Neuron (in vitro differentiated cells): ENCODE measurements at regions not wholly inside any gene's neighbourhood (a gene's known extent, or its start where the extent isn't known, plus 50 kb on each side); places are given as distances from the start of the nearest gene placed in this dataset.

ENCODE experiments used
- H2AFZ ChIP-seq: one replicate; pipeline ENCODE4 v1.6.1; 2013; ENCODE audit warnings: low read depth, mild to moderate bottlenecking, inconsistent platforms, low read length, moderate library complexity
- H3K27me3 ChIP-seq: one replicate; pipeline ENCODE4 v1.6.1; 2013; ENCODE audit warnings: low read length; ENCODE audit not compliant: insufficient read depth
- H3K36me3 ChIP-seq: one replicate; pipeline ENCODE4 v1.6.1; 2013; ENCODE audit warnings: low read length; ENCODE audit not compliant: insufficient read depth
- H3K4me1 ChIP-seq: one replicate; pipeline ENCODE4 v1.6.1; 2013; ENCODE audit warnings: low read length; ENCODE audit not compliant: insufficient read depth
- H3K4me3 ChIP-seq: 2 replicates; pipeline ENCODE4 v1.5.1; 2013; ENCODE audit warnings: mild to moderate bottlenecking, low read length, moderate library complexity
- H3K9me3 ChIP-seq: one replicate; pipeline ENCODE4 v1.6.1; 2013; ENCODE audit warnings: low read length

GRCh38 chr1:80656014-80656636, 1144.6 kb upstream of the ADGRL2 start:
- Histone ChIP-seq H2AFZ (no peak overlapping the region), H3K4me1 (peaks cover 19% of the 10 kb centered on the region), H3K4me3 (no peak overlapping the region), H3K27me3 (no peaks in the 10 kb centered on the region), H3K36me3 (no peaks in the 10 kb centered on the region), H3K9me3 (no peaks in the 10 kb centered on the region)

GRCh38 chr1:80646053-80646452, 1154.7 kb upstream of the ADGRL2 start:
- no peaks in the 10 kb centered on the region for H3K27me3 ChIP-seq
- no peaks in the 10 kb centered on the region for H3K4me1 ChIP-seq
- no peak overlapping the region for H3K4me3 ChIP-seq
- H3K9me3 ChIP-seq: no peaks in the 10 kb centered on the region
- H2AFZ ChIP-seq: no peak overlapping the region
- H3K36me3 ChIP-seq: no peaks in the 10 kb centered on the region

GRCh38 chr1:80645621-80646020, 1155.1 kb upstream of the ADGRL2 start:
- Histone ChIP-seq H3K27me3 (no peaks in the 10 kb centered on the region), H2AFZ (no peak overlapping the region), H3K4me3 (no peak overlapping the region), H3K36me3 (no peaks in the 10 kb centered on the region), H3K4me1 (no peaks in the 10 kb centered on the region), H3K9me3 (no peaks in the 10 kb centered on the region)

- Histone ChIP-seq H2AFZ (no peak overlapping the region), H3K36me3 (no peaks in the 10 kb centered on the region), H3K27me3 (no peaks in the 10 kb centered on the region), H3K9me3 (no peaks in the 10 kb centered on the region), H3K4me1 (no peaks in the 10 kb centered on the region), H3K4me3 (no peak overlapping the region)
These were observed 1159.8 kb upstream of the ADGRL2 start for GRCh38 chr1:80640978-80641377.

- Histone ChIP-seq H3K27me3 (no peaks in the 10 kb centered on the region), H3K4me3 (no peak overlapping the region), H2AFZ (no peak overlapping the region), H3K4me1 (no peaks in the 10 kb centered on the region), H3K36me3 (no peaks in the 10 kb centered on the region), H3K9me3 (no peaks in the 10 kb centered on the region)
These were observed 1160.8 kb upstream of the ADGRL2 start for GRCh38 chr1:80639777-80640533.

- Histone ChIP-seq H2AFZ (no peak overlapping the region), H3K4me3 (no peak overlapping the region), H3K27me3 (no peaks in the 10 kb centered on the region), H3K9me3 (no peaks in the 10 kb centered on the region), H3K36me3 (no peaks in the 10 kb centered on the region), H3K4me1 (no peaks in the 10 kb centered on the region)
These were observed 1166.6 kb upstream of the ADGRL2 start for GRCh38 chr1:80633947-80634706.

GRCh38 chr1:80632284-80632683, 1168.5 kb upstream of the ADGRL2 start:
- no peaks in the 10 kb centered on the region for H3K9me3 ChIP-seq
- no peak overlapping the region for H3K4me3 ChIP-seq
- no peak overlapping the region for H2AFZ ChIP-seq
- H3K36me3 ChIP-seq: no peaks in the 10 kb centered on the region
- H3K4me1 ChIP-seq: no peaks in the 10 kb centered on the region
- H3K27me3 ChIP-seq: no peaks in the 10 kb centered on the region

GRCh38 chr1:80629304-80629837, 1171.4 kb upstream of the ADGRL2 start:
- no peak overlapping the region for H2AFZ ChIP-seq
- H3K9me3 ChIP-seq: no peaks in the 10 kb centered on the region
- no peaks in the 10 kb centered on the region for H3K36me3 ChIP-seq
- no peak overlapping the region for H3K4me3 ChIP-seq
- H3K27me3 ChIP-seq: no peaks in the 10 kb centered on the region
- no peaks in the 10 kb centered on the region for H3K4me1 ChIP-seq

GRCh38 chr1:80624682-80625081, 1176.1 kb upstream of the ADGRL2 start:
- Histone ChIP-seq H3K9me3 (no peaks in the 10 kb centered on the region), H3K4me1 (no peaks in the 10 kb centered on the region), H2AFZ (peak overlapping the region; percentile 26), H3K27me3 (no peaks in the 10 kb centered on the region), H3K36me3 (no peaks in the 10 kb centered on the region), H3K4me3 (no peak overlapping the region)

GRCh38 chr1:80607064-80607463, 1193.7 kb upstream of the ADGRL2 start:
- Histone ChIP-seq H3K36me3 (no peaks in the 10 kb centered on the region), H3K4me1 (no peaks in the 10 kb centered on the region), H3K27me3 (no peaks in the 10 kb centered on the region), H3K9me3 (no peaks in the 10 kb centered on the region), H3K4me3 (no peak overlapping the region), H2AFZ (no peak overlapping the region)

- Histone ChIP-seq H3K9me3 (no peaks in the 10 kb centered on the region), H3K4me1 (no peaks in the 10 kb centered on the region), H2AFZ (no peak overlapping the region), H3K4me3 (no peak overlapping the region), H3K27me3 (no peaks in the 10 kb centered on the region), H3K36me3 (no peaks in the 10 kb centered on the region)
These were observed 1206.7 kb upstream of the ADGRL2 start for GRCh38 chr1:80594013-80594412.

GRCh38 chr1:80593197-80593596, 1207.5 kb upstream of the ADGRL2 start:
- H3K4me3 ChIP-seq: no peak overlapping the region
- no peak overlapping the region for H2AFZ ChIP-seq
- H3K9me3 ChIP-seq: no peaks in the 10 kb centered on the region
- no peaks in the 10 kb centered on the region for H3K36me3 ChIP-seq
- H3K27me3 ChIP-seq: no peaks in the 10 kb centered on the region
- H3K4me1 ChIP-seq: no peaks in the 10 kb centered on the region

GRCh38 chr1:80582980-80583379, 1217.8 kb upstream of the ADGRL2 start:
- Histone ChIP-seq H3K4me1 (no peaks in the 10 kb centered on the region), H3K36me3 (no peaks in the 10 kb centered on the region), H3K4me3 (no peak overlapping the region), H2AFZ (no peak overlapping the region), H3K27me3 (no peaks in the 10 kb centered on the region), H3K9me3 (no peaks in the 10 kb centered on the region)
